H1 (cell line): ENCODE measurements at regions not wholly inside any gene's neighbourhood (a gene's known extent, or its start where the extent isn't known, plus 50 kb on each side); places are given as distances from the start of the nearest gene placed in this dataset.

Experiments used
- CTCF ChIA-PET: fragments of 300-600 bp; sonication (Branson Sonifier 250); formaldehyde crosslinking; loops from one replicate; lab custom pipeline; 2021; ENCODE audit not compliant: partially characterized antibody; lab: Charles Lee
- POLR2A ChIA-PET: fragments of 300-600 bp; sonication (Branson Sonifier 250); formaldehyde crosslinking; loops from one replicate; lab custom pipeline; 2021; ENCODE audit warnings: inconsistent platforms; ENCODE audit not compliant: partially characterized antibody; lab: Charles Lee
- DNase-seq, 2 experiments: peaks; one replicate each; pipeline versions ENCODE4 v3.0.0 to v3.0.0-alpha.2; 2010 to 2022; ENCODE audit warnings: low spot score in 2 of 2, low read depth in 1 of 2, mixed read lengths in 1 of 2
- FAIRE-seq: peaks from 2 replicates; lab custom pipeline; 2011; peaks lifted over from hg19 to GRCh38; lab: Jason Lieb, UNC
- H2AFZ ChIP-seq: 2 replicates; pipeline ENCODE4 v1.8.1; 2012; ENCODE audit warnings: low read length, inconsistent platforms
- H2AK5ac ChIP-seq: 2 replicates; pipeline ENCODE4 v1.6.1; 2013; ENCODE audit warnings: low read depth, low read length
- H2BK120ac ChIP-seq: replicated peaks from 2 replicates; pipeline ENCODE3; 2013; ENCODE audit warnings: low read depth, low read length, inconsistent platforms
- H2BK12ac ChIP-seq: 2 replicates; pipeline ENCODE4 v1.6.1; 2013; ENCODE audit warnings: low read depth, low read length
- H2BK15ac ChIP-seq: 2 replicates; pipeline ENCODE4 v1.6.1; 2013; ENCODE audit warnings: low read length
- H2BK20ac ChIP-seq: 2 replicates; pipeline ENCODE4 v1.6.1; 2013; ENCODE audit warnings: low read length
- H2BK5ac ChIP-seq: 2 replicates; pipeline ENCODE4 v1.6.1; 2013; ENCODE audit warnings: low read depth, low read length
- H3K14ac ChIP-seq: 2 replicates; pipeline ENCODE4 v1.6.1; 2013; ENCODE audit warnings: inconsistent platforms; ENCODE audit not compliant: insufficient read length
- H3K18ac ChIP-seq: 2 replicates; pipeline ENCODE4 v1.6.1; 2013; ENCODE audit warnings: low read length; ENCODE audit errors: extremely low read depth
- H3K23ac ChIP-seq: 2 replicates; pipeline ENCODE4 v1.6.1; 2013; ENCODE audit warnings: inconsistent platforms; ENCODE audit not compliant: insufficient read length
- H3K23me2 ChIP-seq: 2 replicates; pipeline ENCODE4 v1.6.1; 2013; ENCODE audit warnings: low read depth, low read length
- H3K27ac ChIP-seq: 2 replicates; pipeline ENCODE4 v1.6.1; 2011; ENCODE audit warnings: low read depth, low read length, inconsistent platforms
- H3K27me3 ChIP-seq, 4 experiments: replicated peaks in 1 of 4; 1 replicate in 1 of 4; 2 replicates in 3 of 4; pipeline versions ENCODE4 v1.6.1 to v1.8.1; 2011 to 2013; ENCODE audit warnings: low read length in 3 of 4, mild to moderate bottlenecking in 3 of 4, inconsistent platforms in 2 of 4, mixed read lengths in 2 of 4, moderate library complexity in 1 of 4; ENCODE audit not compliant: control insufficient read depth in 3 of 4, insufficient read depth in 3 of 4; ENCODE audit errors: extremely low read depth in 1 of 4
- H3K36me3 ChIP-seq, 4 experiments: 2 replicates each; pipeline versions ENCODE4 v1.6.1 to v1.8.1; 2011 to 2013; ENCODE audit warnings: mild to moderate bottlenecking in 4 of 4, low read length in 3 of 4, moderate library complexity in 2 of 4, control low read depth in 1 of 4, inconsistent platforms in 1 of 4; ENCODE audit not compliant: insufficient read depth in 4 of 4, control insufficient read depth in 2 of 4
- H3K4ac ChIP-seq: replicated peaks from 2 replicates; pipeline ENCODE3; 2013; ENCODE audit warnings: low read length, low read depth, mixed read lengths, inconsistent platforms; ENCODE audit not compliant: insufficient read length
- H3K4me1 ChIP-seq, 4 experiments: replicated peaks in 1 of 4; 1 replicate in 1 of 4; 2 replicates in 3 of 4; pipeline versions ENCODE4 v1.6.1 to v1.8.1; 2011 to 2013; ENCODE audit warnings: low read length in 3 of 4, inconsistent platforms in 2 of 4, mixed read lengths in 1 of 4; ENCODE audit not compliant: insufficient read depth in 4 of 4, control insufficient read depth in 3 of 4
- H3K4me2 ChIP-seq, 2 experiments: 2 replicates each; pipeline versions ENCODE4 v1.6.1 to v1.8.1; 2011 to 2013; ENCODE audit warnings: low read depth in 2 of 2, low read length in 2 of 2, control low read depth in 1 of 2, inconsistent platforms in 1 of 2, mild to moderate bottlenecking in 1 of 2; ENCODE audit not compliant: insufficient read depth in 1 of 2
- H3K4me3 ChIP-seq, 4 experiments: fragments of 200-600, 300-600 bp in 1 of 4; sonication (generic), shearing (Covaris generic), sonication (Bioruptor Twin) in 1 of 4; 2 replicates each; pipeline versions ENCODE4 v1.5.1 to v1.8.1; 2011 to 2016; ENCODE audit warnings: low read length in 4 of 4, low read depth in 3 of 4, control low read depth in 2 of 4, inconsistent platforms in 2 of 4, mild to moderate bottlenecking in 2 of 4, mixed read lengths in 1 of 4, moderate library complexity in 1 of 4; ENCODE audit not compliant: insufficient read depth in 2 of 4; ENCODE audit errors: extremely low read depth in 1 of 4
- H3K56ac ChIP-seq: replicated peaks from 2 replicates; pipeline ENCODE3; 2013; ENCODE audit warnings: low read depth, mild to moderate bottlenecking, mixed read lengths, low read length, inconsistent platforms; ENCODE audit not compliant: insufficient read length
- H3K79me1 ChIP-seq: 2 replicates; pipeline ENCODE4 v1.6.1; 2013; ENCODE audit warnings: low read depth, low read length, control low read depth
- H3K79me2 ChIP-seq, 2 experiments: 2 replicates each; pipeline versions ENCODE4 v1.6.1 to v1.8.1; 2012 to 2013; ENCODE audit warnings: low read length in 2 of 2, mild to moderate bottlenecking in 2 of 2, inconsistent platforms in 1 of 2; ENCODE audit not compliant: insufficient read depth in 2 of 2, control insufficient read depth in 1 of 2
- H3K9ac ChIP-seq, 4 experiments: replicated peaks in 1 of 4; 1 replicate in 1 of 4; 2 replicates in 3 of 4; pipeline versions ENCODE4 v1.6.1 to v1.8.1; 2011 to 2013; ENCODE audit warnings: low read depth in 3 of 4, low read length in 3 of 4, control low read depth in 2 of 4, mild to moderate bottlenecking in 2 of 4, moderate library complexity in 2 of 4, inconsistent platforms in 1 of 4; ENCODE audit errors: extremely low read depth in 1 of 4
- H3K9me3 ChIP-seq, 2 experiments: 2 replicates each; pipeline versions ENCODE4 v1.6.1 to v1.8.1; 2012 to 2013; ENCODE audit warnings: mild to moderate bottlenecking in 2 of 2, moderate library complexity in 2 of 2, control low read depth in 1 of 2, inconsistent platforms in 1 of 2, low read depth in 1 of 2, low read length in 1 of 2, mixed read lengths in 1 of 2; ENCODE audit not compliant: insufficient read depth in 2 of 2
- H4K20me1 ChIP-seq, 2 experiments: replicated peaks in 1 of 2; 2 replicates each; pipeline versions ENCODE3 to v1.8.1; 2011 to 2013; ENCODE audit warnings: inconsistent platforms in 2 of 2, low read length in 2 of 2, mild to moderate bottlenecking in 1 of 2; ENCODE audit not compliant: insufficient read depth in 2 of 2, control insufficient read depth in 1 of 2
- H4K5ac ChIP-seq: 2 replicates; pipeline ENCODE4 v1.6.1; 2013; ENCODE audit warnings: low read length, low read depth, mixed read lengths, inconsistent platforms; ENCODE audit not compliant: insufficient read length
- H4K8ac ChIP-seq: 2 replicates; pipeline ENCODE4 v1.8.0; 2013; ENCODE audit warnings: mild to moderate bottlenecking, moderate library complexity, low read length, inconsistent platforms; ENCODE audit not compliant: insufficient read depth; ENCODE audit errors: extremely low read depth
- H4K91ac ChIP-seq: replicated peaks from 2 replicates; pipeline ENCODE3; 2013; ENCODE audit warnings: low read length, mixed read lengths, inconsistent platforms; ENCODE audit not compliant: insufficient read length
- CTCF ChIP-seq, 3 experiments: IDR thresholded peaks; 1 replicate in 2 of 3; 2 replicates in 1 of 3; pipeline versions ENCODE4 v1.5.1 to v1.6.1; 2011; ENCODE audit warnings: low read length in 3 of 3, mild to moderate bottlenecking in 3 of 3, inconsistent platforms in 2 of 3, low read depth in 1 of 3, moderate library complexity in 1 of 3; ENCODE audit not compliant: insufficient read depth in 1 of 3; ENCODE audit errors: control extremely low read depth in 1 of 3
- EGR1 ChIP-seq: IDR thresholded peaks from 2 replicates; pipeline ENCODE4 v1.6.1; 2011; ENCODE audit warnings: low read depth, low read length, borderline replicate concordance
- EP300 ChIP-seq, 2 experiments: IDR thresholded peaks; 1 replicate in 1 of 2; 2 replicates in 1 of 2; pipeline ENCODE4 v1.6.1; 2011 to 2012; ENCODE audit warnings: low read depth in 2 of 2, low read length in 2 of 2, mild to moderate bottlenecking in 2 of 2, borderline replicate concordance in 1 of 2, inconsistent platforms in 1 of 2, moderate library complexity in 1 of 2
- EZH2 ChIP-seq: fragments of 200-600 bp; sonication (generic); IDR thresholded peaks from 2 replicates; pipeline ENCODE4 v1.7.1; 2012; ENCODE audit warnings: low read depth, mild to moderate bottlenecking, moderate library complexity, low read length, inconsistent platforms; ENCODE audit not compliant: severe bottlenecking
- FOSL1 ChIP-seq: IDR thresholded peaks from 2 replicates; pipeline ENCODE4 v1.6.1; 2011; ENCODE audit warnings: mild to moderate bottlenecking, low read depth, low read length, moderate library complexity; ENCODE audit not compliant: insufficient read depth
- GABPA ChIP-seq: IDR thresholded peaks from 2 replicates; pipeline ENCODE4 v1.6.1; 2011; ENCODE audit warnings: mild to moderate bottlenecking, low read length, moderate library complexity, borderline replicate concordance; ENCODE audit not compliant: insufficient read depth
- NRF1 ChIP-seq: IDR thresholded peaks from 2 replicates; pipeline ENCODE4 v1.6.1; 2011; ENCODE audit warnings: mild to moderate bottlenecking, low read depth, low read length, improper control_type of control experiment
- PHF8 ChIP-seq: fragments of 200-600 bp; sonication (generic); conservative IDR thresholded peaks from 2 replicates; pipeline ENCODE4 v1.7.1; 2012; ENCODE audit warnings: low read depth, mild to moderate bottlenecking, inconsistent platforms, low read length, moderate library complexity
- POLR2A ChIP-seq, 2 experiments: IDR thresholded peaks; 1 replicate in 1 of 2; 2 replicates in 1 of 2; pipeline ENCODE4 v1.6.1; 2011; ENCODE audit warnings: low read depth in 2 of 2, low read length in 2 of 2, mild to moderate bottlenecking in 2 of 2; ENCODE audit errors: control extremely low read depth in 1 of 2
- RNF2 ChIP-seq: fragments of 200-900, 300-1000 bp; sonication (generic); IDR thresholded peaks from 2 replicates; pipeline ENCODE4 v1.7.1; 2016; ENCODE audit warnings: borderline replicate concordance, low read depth, mild to moderate bottlenecking, antibody characterized with exemption, low read length; ENCODE audit not compliant: poor library complexity, severe bottlenecking; ENCODE audit errors: missing control alignments
- TAF1 ChIP-seq: IDR thresholded peaks from 2 replicates; pipeline ENCODE4 v1.6.1; 2011; ENCODE audit warnings: mild to moderate bottlenecking, low read depth, low read length
- TCF12 ChIP-seq: IDR thresholded peaks from 2 replicates; pipeline ENCODE4 v1.6.1; 2011; ENCODE audit warnings: low read depth, mild to moderate bottlenecking, low read length
- WGBS, 2 experiments: shearing (Covaris generic) in 1 of 2; methylation state at CpG; one replicate each; pipeline versions ENCODE4 v1.1.6 to v1.1.7; 2013 to 2015; ENCODE audit warnings: low lambda C conversion rate in 2 of 2, mixed read lengths in 2 of 2, inconsistent platforms in 1 of 2, low coverage in 1 of 2, missing lambda C conversion rate in 1 of 2; ENCODE audit not compliant: insufficient replicate concordance in 2 of 2, insufficient coverage in 1 of 2, insufficient read length in 1 of 2; ENCODE audit errors: extremely low coverage in 1 of 2, missing lambda C conversion rate in 1 of 2; 5-methylcytosine and 5-hydroxymethylcytosine counted together

- Histone ChIP-seq H3K23ac (no peak overlapping the region), H3K14ac (no peak overlapping the region), H4K5ac (no peak overlapping the region), H2BK12ac (no peak overlapping the region), H3K79me1 (no peaks in the 10 kb centered on the region), H2BK20ac (no peak overlapping the region), H4K91ac (no peak overlapping the region), H2BK15ac (no peak overlapping the region), H3K4ac (no peak overlapping the region), H2BK5ac (no peak overlapping the region), H2AFZ (no peak overlapping the region), H3K27ac (no peak overlapping the region), H3K36me3 (no peaks in the 10 kb centered on the region), H3K23me2 (no peaks in the 10 kb centered on the region), H3K56ac (no peak overlapping the region), H4K8ac (no peak overlapping the region), H4K20me1 (no peaks in the 10 kb centered on the region), H3K9ac (no peak overlapping the region), H3K79me2 (no peaks in the 10 kb centered on the region), H3K18ac (no peak overlapping the region), H3K9me3 (no peaks in the 10 kb centered on the region), H3K4me1 (no peaks in the 10 kb centered on the region), H3K27me3 (no peaks in the 10 kb centered on the region), H2AK5ac (no peak overlapping the region), H2BK120ac (no peak overlapping the region), H3K4me3 (no peak overlapping the region), H3K4me2 (no peak overlapping the region)
- ChIA-PET CTCF (no interaction called here), POLR2A (no interaction called here)
- DNase-seq (no peak), FAIRE-seq (no peak)
- 83% methylated on average over 2 of the region's 2 CpGs; no CpG with 5 or more reads in 1 of the 2 experiments for WGBS, 2 experiments
- no peak for TF ChIP-seq TCF12
- no peak for TF ChIP-seq POLR2A (IDR thresholded peaks at IDR 0.05; ENCODE audit: control extremely low read depth in 1 of 2, low read depth in 2 of 2, low read length in 2 of 2)
- no peak for TF ChIP-seq GABPA
- TF ChIP-seq EGR1, result no peak
- TF ChIP-seq EP300 (IDR thresholded peaks at IDR 0.05; ENCODE audit: borderline replicate concordance in 1 of 2, low read depth in 2 of 2, low read length in 2 of 2), result no peak
- TF ChIP-seq TAF1, result no peak
- no peak for TF ChIP-seq EZH2
- no peak for TF ChIP-seq PHF8
- TF ChIP-seq RNF2, result no peak
- no peak for TF ChIP-seq NRF1
- no peak for TF ChIP-seq CTCF (IDR thresholded peaks at IDR 0.05; ENCODE audit: control extremely low read depth in 1 of 3, insufficient read depth in 1 of 3, low read depth in 1 of 3, low read length in 3 of 3)
- TF ChIP-seq FOSL1, result no peak
Measured at GRCh38 chr12:38585086-38585485, 268.5 kb downstream of the ALG10B start.
